ENCODE measurements at regions not wholly inside any gene's neighbourhood (a gene's known extent, or its start where the extent isn't known, plus 50 kb on each side); places are given as distances from the start of the nearest gene placed in this dataset.
A peak's percentile ranks its signal among the peaks of the same experiment; 100 is the strongest.

- WGBS (ENCODE audit: low lambda C conversion rate): 25% methylated on average over 5 of the region's 5 CpGs
- DNase-seq (ENCODE audit: low spot score) (no peak), FAIRE-seq (no peak), ATAC-seq (no peak)
- in situ Hi-C loops (cut with HindIII; ENCODE audit: extremely low pct_ligation_motif_present, low pct_unique_long_range_greater_than_20kb): no loop called here
- Histone ChIP-seq H3K4me1 (ENCODE audit: insufficient read depth, low read length) (no peaks in the 10 kb centered on the region), H4K20me1 (ENCODE audit: insufficient read depth, low read length) (no peaks in the 10 kb centered on the region), H3K9me3 (ENCODE audit: low read length) (peaks cover 6% of the 10 kb centered on the region; the same call in 1 of the 2 replicates), H3K79me2 (ENCODE audit: insufficient read depth, low read length) (no peaks in the 10 kb centered on the region), H3K27me3 (ENCODE audit: control insufficient read depth in 1 of 2, insufficient read depth in 2 of 2, low read length in 2 of 2) (no peaks in the 10 kb centered on the region), H3K9ac (ENCODE audit: insufficient read depth, low read depth, low read length) (no peak overlapping the region), H3K27ac (ENCODE audit: extremely low read length, insufficient read depth, low read length) (no peak overlapping the region), H2AFZ (ENCODE audit: low read length) (no peak overlapping the region), H3K4me3 (replicated peaks in 1 of 3; ENCODE audit: insufficient read depth in 1 of 3, low read depth in 2 of 3, low read length in 3 of 3) (no peak overlapping the region), H3K36me3 (replicated peaks in 1 of 2; ENCODE audit: control insufficient read depth in 1 of 2, insufficient read depth in 2 of 2, low read length in 2 of 2) (no peaks in the 10 kb centered on the region), H3K4me2 (ENCODE audit: low read depth, low read length) (no peak overlapping the region)
- ChIA-PET POLR2A (no interaction called here), CTCF (ENCODE audit: low intra/inter-chr PET ratio, low total read pairs) (no interaction called here)
- BruUV-seq (replicated peaks): no TSS peak
- TF ChIP-seq MAFF (IDR thresholded peaks at IDR 0.05; ENCODE audit: low read depth, low read length) (peak; percentile 45; the same call in 1 of the 2 replicates), MAFK (conservative IDR thresholded peaks at IDR 0.05 in 1 of 2, IDR thresholded peaks at IDR 0.05 in 1 of 2; ENCODE audit: low read length in 2 of 2) (peak; percentile 26 to 48; a peak in 2 of 4 replicates), ZNF546 (CRISPR knock-in tag; conservative IDR thresholded peaks at IDR 0.05) (no peak), BCLAF1 (IDR thresholded peaks at IDR 0.05) (no peak)
- intact Hi-C loops (cut with micrococcal nuclease; ENCODE audit: unreplicated experiment): no loop called here
Measured at GRCh38 chr2:19461504-19462255, 103.3 kb upstream of the OSR1 start.

GRCh38 chr2:19460761-19461160, 102.3 kb upstream of the OSR1 start:
- no peaks in the 10 kb centered on the region; a peak in 1 of 5 replicates for H3K27me3 ChIP-seq (ENCODE audit: control insufficient read depth in 1 of 2, insufficient read depth in 2 of 2, low read length in 2 of 2)
- ATAC-seq (no peak), DNase-seq (ENCODE audit: low spot score) (no peak), FAIRE-seq (no peak)
- H3K4me1 ChIP-seq (ENCODE audit: insufficient read depth, low read length): no peaks in the 10 kb centered on the region
- no peaks in the 10 kb centered on the region for H4K20me1 ChIP-seq (ENCODE audit: insufficient read depth, low read length)
- WGBS (ENCODE audit: low lambda C conversion rate): 65% methylated on average over 5 of the region's 5 CpGs
- BruUV-seq (replicated peaks): no TSS peak
- in situ Hi-C loops (cut with HindIII; ENCODE audit: extremely low pct_ligation_motif_present, low pct_unique_long_range_greater_than_20kb): no loop called here
- H3K9me3 ChIP-seq (ENCODE audit: low read length): peaks cover 6% of the 10 kb centered on the region; the same call in 1 of the 2 replicates
- POLR2A ChIA-PET: no interaction called here
- no peak overlapping the region for H3K4me3 ChIP-seq (replicated peaks in 1 of 3; ENCODE audit: insufficient read depth in 1 of 3, low read depth in 2 of 3, low read length in 3 of 3)
- no peak overlapping the region for H2AFZ ChIP-seq (ENCODE audit: low read length)
- H3K9ac ChIP-seq (ENCODE audit: insufficient read depth, low read depth, low read length): no peak overlapping the region
- CTCF ChIA-PET (ENCODE audit: low intra/inter-chr PET ratio, low total read pairs): no interaction called here
- no peak overlapping the region for H3K4me2 ChIP-seq (ENCODE audit: low read depth, low read length)
- H3K27ac ChIP-seq (ENCODE audit: extremely low read length, insufficient read depth, low read length): no peak overlapping the region
- intact Hi-C loops (cut with micrococcal nuclease; ENCODE audit: unreplicated experiment): no loop called here
- H3K79me2 ChIP-seq (ENCODE audit: insufficient read depth, low read length): no peaks in the 10 kb centered on the region
- H3K36me3 ChIP-seq (replicated peaks in 1 of 2; ENCODE audit: control insufficient read depth in 1 of 2, insufficient read depth in 2 of 2, low read length in 2 of 2): no peaks in the 10 kb centered on the region
- TF ChIP-seq IRF1 (CRISPR knock-in tag; IDR thresholded peaks at IDR 0.05; ENCODE audit: low read depth): no peak
- TF ChIP-seq ZNF326 (CRISPR knock-in tag; IDR thresholded peaks at IDR 0.05; ENCODE audit: borderline replicate concordance): no peak
- no peak for TF ChIP-seq KDM5B (CRISPR knock-in tag; IDR thresholded peaks at IDR 0.05; ENCODE audit: borderline replicate concordance)
- no peak for TF ChIP-seq CHCHD3 (CRISPR knock-in tag; IDR thresholded peaks at IDR 0.05)
- TF ChIP-seq ATF6 (CRISPR knock-in tag; conservative IDR thresholded peaks at IDR 0.05): no peak
- TF ChIP-seq POLR2G (IDR thresholded peaks at IDR 0.05; ENCODE audit: low read depth, low read length): no peak
- no peak for TF ChIP-seq SAP130 (CRISPR knock-in tag; IDR thresholded peaks at IDR 0.05; ENCODE audit: low read depth)
- TF ChIP-seq ZNF329 (CRISPR knock-in tag; IDR thresholded peaks at IDR 0.05; ENCODE audit: low read depth): no peak
- no peak for TF ChIP-seq HOXA5 (CRISPR knock-in tag; IDR thresholded peaks at IDR 0.05)

Measured in HepG2 (cell line).